Epithelial cell of proximal tubule (primary cell): ENCODE measurements at regions not wholly inside any gene's neighbourhood (a gene's known extent, or its start where the extent isn't known, plus 50 kb on each side); places are given as distances from the start of the nearest gene placed in this dataset.
"Not testable (repeated sequence)": the region's sequence is repeated elsewhere in the genome, so short reads cannot be mapped to it uniquely, and the experiment has no call there.

Experiments used
- DNase-seq: peaks from one replicate; pipeline ENCODE4 v3.0.0-alpha.2; 2011; ENCODE audit warnings: low read depth
- H3K4me3 ChIP-seq: 2 replicates; pipeline ENCODE4 v1.5.1; 2011; ENCODE audit warnings: low read depth, mild to moderate bottlenecking, low read length
- TF ChIP-seq, protein P1 (sequence below): conservative IDR thresholded peaks from 2 replicates; pipeline ENCODE4 v1.5.1; 2012; ENCODE audit warnings: low read depth, mild to moderate bottlenecking, low read length

DNA sequence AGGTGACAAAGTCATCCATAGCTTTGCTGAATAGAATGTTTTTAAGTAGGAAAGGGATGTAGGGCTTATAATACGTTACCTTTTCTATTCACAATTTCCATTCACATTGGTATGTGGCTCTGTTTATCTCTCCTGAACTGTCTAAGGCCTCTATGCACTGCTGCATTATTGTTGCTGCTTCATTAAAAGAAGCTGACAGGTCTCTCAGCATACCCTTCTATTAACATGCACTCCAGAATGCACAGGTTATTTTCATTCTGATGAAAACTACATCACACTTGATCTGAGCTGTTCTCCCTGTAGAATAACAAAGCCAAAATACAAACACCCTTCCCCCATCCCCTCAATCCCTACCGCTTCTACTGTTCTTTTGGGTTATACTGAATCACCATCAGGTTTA is 399.3 kb downstream of the TBC1D32 start:
- TF ChIP-seq, protein P1, sequence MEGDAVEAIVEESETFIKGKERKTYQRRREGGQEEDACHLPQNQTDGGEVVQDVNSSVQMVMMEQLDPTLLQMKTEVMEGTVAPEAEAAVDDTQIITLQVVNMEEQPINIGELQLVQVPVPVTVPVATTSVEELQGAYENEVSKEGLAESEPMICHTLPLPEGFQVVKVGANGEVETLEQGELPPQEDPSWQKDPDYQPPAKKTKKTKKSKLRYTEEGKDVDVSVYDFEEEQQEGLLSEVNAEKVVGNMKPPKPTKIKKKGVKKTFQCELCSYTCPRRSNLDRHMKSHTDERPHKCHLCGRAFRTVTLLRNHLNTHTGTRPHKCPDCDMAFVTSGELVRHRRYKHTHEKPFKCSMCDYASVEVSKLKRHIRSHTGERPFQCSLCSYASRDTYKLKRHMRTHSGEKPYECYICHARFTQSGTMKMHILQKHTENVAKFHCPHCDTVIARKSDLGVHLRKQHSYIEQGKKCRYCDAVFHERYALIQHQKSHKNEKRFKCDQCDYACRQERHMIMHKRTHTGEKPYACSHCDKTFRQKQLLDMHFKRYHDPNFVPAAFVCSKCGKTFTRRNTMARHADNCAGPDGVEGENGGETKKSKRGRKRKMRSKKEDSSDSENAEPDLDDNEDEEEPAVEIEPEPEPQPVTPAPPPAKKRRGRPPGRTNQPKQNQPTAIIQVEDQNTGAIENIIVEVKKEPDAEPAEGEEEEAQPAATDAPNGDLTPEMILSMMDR, result no peak
- no peak overlapping the region for H3K4me3 ChIP-seq
- DNase-seq, result no peak

DNA sequence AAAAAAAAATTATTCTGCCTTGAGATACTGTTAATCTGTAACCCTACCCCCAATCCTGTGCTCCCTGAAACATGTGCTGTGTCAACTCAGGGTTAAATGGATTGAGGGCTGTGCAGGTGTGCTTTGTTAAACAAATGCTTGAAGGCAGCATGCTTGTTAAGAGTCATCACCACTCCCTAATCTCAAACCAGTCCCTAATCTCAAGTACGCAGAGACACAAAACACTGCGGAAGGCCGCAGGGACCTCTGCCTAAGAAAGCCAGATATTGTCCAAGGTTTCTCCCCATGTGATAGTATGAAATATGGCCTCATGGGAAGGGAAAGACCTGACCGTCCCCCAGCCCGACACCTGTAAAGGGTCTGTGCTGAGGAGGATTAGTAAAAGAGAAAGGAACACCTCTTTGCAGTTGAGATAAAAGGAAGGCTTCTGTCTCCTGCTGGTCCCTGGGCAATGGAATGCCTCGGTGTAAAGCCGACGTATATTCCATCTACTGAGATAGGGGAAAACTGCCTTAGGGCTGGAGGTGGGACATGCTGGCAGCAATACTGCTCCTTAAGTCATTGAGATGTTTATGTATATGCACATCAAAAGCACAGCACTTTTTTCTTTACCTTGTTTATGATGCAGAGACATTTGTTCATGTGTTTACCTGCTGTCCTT is 402.6 kb downstream of the TBC1D32 start:
- not testable (repeated sequence) for DNase-seq, H3K4me3 ChIP-seq

DNA sequence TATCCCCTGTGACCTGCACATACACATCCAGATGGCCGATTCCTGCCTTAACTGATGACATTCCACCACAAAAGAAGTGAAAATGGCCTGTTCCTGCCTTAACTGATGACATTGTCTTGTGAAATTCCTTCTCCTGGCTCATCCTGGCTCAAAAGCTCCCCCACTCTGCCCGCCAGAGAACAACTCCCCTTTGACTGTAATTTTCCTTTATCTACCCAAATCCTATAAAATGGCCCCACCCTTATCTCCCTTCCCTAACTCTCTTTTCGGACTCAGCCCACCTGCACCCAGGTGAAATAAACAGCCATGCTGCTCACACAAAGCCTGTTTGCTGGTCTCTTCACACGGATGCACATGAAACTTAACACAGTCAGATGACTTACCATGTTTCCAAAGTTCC is 403.8 kb downstream of the TBC1D32 start:
- not testable (repeated sequence) for H3K4me3 ChIP-seq, DNase-seq

DNA sequence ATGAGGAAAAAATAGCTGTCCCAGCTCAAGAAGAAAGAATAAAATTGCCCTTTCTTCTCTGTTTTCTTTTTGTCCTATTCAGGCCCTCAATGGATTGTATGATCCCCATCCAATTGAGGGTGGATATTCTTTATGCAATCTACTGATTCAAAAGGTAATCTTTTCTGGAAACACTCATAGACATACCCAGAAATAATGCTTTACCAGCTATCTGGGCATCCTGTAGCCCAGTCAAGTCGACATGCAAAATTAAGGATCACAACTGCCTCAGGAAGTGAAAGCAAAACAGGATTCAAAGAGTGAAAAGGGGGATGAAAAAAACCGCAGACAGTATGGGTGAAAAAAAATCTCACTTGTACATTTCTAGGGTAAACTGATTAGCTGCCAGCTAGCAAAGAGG is 410.1 kb downstream of the TBC1D32 start:
- no peak overlapping the region for H3K4me3 ChIP-seq
- TF ChIP-seq, protein P1, result no peak
- no peak for DNase-seq

DNA sequence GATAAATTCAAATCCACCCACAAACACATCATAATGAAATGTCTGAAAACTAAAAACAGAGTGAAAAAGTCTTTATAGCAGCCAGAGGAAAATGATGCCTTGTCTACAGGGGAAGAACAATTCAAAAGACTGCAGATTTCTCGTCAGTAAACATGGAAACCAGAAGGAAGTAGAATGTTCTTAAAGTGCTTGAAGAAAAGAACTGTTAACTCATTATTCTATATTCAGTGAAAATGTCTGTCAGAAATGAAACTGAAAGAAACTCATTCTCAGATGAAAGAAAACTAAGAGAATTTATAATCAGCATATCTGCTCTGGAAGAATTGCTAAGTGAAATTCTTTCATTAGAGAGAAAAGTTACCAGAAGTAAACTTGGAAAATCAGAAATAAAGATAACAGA is 416.1 kb downstream of the TBC1D32 start:
- H3K4me3 ChIP-seq, result no peak overlapping the region
- TF ChIP-seq, protein P1, result no peak

DNA sequence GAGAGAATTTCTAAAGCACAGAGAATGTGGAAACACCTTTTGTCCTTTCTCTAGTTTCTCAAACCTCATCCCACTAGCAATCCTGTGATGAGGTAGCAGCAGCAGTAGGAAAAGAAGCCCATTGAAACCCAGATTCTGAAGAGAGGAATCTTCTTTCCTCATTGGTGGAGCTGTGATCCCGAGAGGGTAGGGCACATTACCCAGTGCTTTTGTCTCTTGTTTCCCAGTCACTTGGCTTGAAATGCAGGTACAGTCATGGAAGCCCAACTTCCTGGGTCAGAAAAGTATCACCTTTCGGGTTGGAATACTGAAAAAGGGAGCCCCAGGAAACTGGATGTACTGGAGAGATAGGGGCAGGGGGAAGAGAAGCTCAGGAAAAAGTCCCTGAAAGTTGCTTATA is 417.4 kb downstream of the TBC1D32 start:
- TF ChIP-seq, protein P1, result no peak
- no peak for DNase-seq
- H3K4me3 ChIP-seq, result no peak overlapping the region

More for the DNA sequence above, 416.1 kb downstream of the TBC1D32 start:
- no peak for DNase-seq

DNA sequence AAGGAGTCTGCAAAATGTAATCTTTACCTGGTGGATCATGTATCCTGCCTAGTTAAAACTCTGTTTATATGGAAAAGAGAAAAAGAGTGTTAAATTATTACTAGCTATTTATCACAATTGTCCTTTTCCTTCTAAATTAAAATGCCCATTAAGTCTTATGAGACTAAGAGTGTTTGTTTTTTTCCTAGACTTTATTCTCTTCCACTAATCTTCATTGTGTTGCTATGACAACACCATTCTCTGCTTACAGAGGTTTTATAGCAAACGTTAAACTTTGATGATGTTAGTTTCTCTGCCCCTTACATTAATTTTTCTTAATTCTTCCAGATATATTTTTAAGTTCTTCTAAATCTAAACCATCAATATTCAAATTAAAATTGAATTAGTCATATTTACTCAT is 420.8 kb downstream of the TBC1D32 start:
- DNase-seq, result no peak
- TF ChIP-seq, protein P1, result no peak
- no peak overlapping the region for H3K4me3 ChIP-seq

DNA sequence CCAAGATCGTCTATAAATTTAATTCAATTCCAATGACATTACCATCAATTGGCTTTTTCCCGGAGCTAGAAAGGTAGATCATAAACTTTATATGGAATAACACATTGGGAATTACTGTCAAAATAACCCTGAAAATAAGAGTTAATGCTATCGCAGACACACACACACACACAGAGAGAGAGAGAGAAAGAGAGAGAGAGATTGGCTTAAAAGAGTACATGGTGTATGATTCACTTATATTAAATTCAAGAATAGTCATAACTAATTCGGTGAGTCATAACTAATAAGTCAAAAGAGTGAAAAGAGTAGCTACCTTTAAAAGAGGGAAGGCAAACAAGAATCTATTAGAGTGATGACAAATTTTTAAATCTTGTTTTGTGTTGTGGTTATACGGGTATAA is 425.5 kb downstream of the TBC1D32 start:
- TF ChIP-seq, protein P1, result no peak
- no peak overlapping the region for H3K4me3 ChIP-seq
- no peak for DNase-seq
